ENCODE measurements at regions not wholly inside any gene's neighbourhood (a gene's known extent, or its start where the extent isn't known, plus 50 kb on each side); places are given as distances from the start of the nearest gene placed in this dataset.

DNA sequence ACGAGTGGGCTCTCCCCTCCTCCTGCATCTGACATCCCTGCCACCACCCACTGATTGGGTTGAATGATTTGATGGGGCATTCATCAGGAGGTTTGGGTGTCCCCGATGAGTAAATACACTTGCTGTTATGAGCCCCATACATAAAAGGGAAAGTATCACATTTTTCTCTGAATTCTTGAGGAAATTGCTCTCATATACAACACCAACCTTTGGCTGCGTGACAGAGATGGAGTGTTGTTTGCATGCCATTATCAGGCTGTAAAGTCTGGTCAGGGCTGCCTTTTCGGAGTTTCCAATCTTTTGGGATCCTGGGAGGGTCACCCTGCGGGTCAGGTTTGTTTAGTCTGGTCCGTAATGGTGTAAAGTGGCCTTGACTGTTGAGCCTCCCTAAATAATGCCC lies 227.9 kb upstream of the SPRED2 start:
- in situ Hi-C loops (cut with MboI; ENCODE audit: low pct_unique_long_range_greater_than_20kb in 2 of 9, low sequenced_read_pairs in 9 of 9, unreplicated experiment in 9 of 9): no loop called here
- H3K4me1 ChIP-seq (replicated peaks in 1 of 2): peaks cover 0 to 30% of the 10 kb centered on the region in 2 donors
- no peak overlapping the region for H3K4me3 ChIP-seq
- no peak for ATAC-seq (replicated peaks in 6 of 8)
- 40 to 100% (median 79%) methylated on average over 1 to 5 of the region's 6 CpGs; no CpG with 5 or more reads in 1 of the 10 experiments for WGBS, 10 experiments
- no peak overlapping the region for H3K27ac ChIP-seq

DNA sequence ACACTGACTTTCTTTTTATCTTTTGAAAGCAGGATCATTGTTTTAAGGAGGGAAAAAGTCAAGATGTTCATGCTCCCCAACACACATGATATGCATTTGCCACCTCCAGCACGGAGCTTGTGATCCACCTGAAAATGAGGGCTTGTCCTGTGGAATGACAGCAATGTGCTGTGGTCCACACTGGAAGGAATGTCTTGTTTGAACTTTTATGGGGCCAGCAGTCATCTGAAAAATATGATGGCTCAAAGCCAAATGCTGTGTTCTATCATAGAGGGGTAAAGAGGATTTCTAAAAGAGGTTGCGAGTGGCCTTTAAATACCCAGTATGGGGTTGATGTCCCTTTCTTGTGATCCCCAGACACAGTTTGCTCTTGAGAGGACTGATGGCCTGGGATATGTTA lies 226.5 kb upstream of the SPRED2 start:
- ATAC-seq (replicated peaks in 6 of 8): no peak
- no peak overlapping the region for H3K4me3 ChIP-seq
- in situ Hi-C loops (cut with MboI; ENCODE audit: low pct_unique_long_range_greater_than_20kb in 2 of 9, low sequenced_read_pairs in 9 of 9, unreplicated experiment in 9 of 9): no loop called here
- WGBS, 10 experiments: 86 to 100% (median 100%) methylated on average over 1 to 2 of the region's 2 CpGs; no CpG with 5 or more reads in 5 of the 10 experiments
- peaks cover 0 to 31% of the 10 kb centered on the region in 2 donors for H3K4me1 ChIP-seq (replicated peaks in 1 of 2)
- H3K27ac ChIP-seq: no peak overlapping the region

DNA sequence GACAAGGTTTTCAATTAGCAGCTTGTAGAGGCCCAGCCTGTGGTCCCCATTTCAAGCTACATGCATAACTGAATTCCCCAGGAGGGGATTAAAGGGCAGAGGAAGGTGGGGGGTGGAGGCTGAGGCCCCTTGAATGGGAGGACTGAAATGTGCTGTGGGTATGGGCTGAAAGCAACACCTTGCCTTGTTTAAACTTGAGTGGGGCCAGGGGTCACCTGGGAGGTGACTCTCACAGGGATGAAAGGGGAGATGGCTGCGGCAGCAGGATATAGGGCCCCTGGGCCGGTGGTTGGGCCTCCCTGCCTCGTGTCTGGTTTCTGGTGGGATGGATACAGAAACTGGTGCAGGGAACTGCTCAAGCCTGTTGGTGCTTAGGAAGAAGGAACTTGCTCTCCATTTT lies 225.9 kb upstream of the SPRED2 start:
- no peak for ATAC-seq (replicated peaks in 6 of 8)
- WGBS, 10 experiments: 20% methylated on average over 2 of the region's 3 CpGs; no CpG with 5 or more reads in 9 of the 10 experiments
- Histone ChIP-seq H3K4me1 (replicated peaks in 1 of 2) (peaks cover 0 to 30% of the 10 kb centered on the region in 2 donors), H3K27ac (no peak overlapping the region), H3K4me3 (no peak overlapping the region)
- in situ Hi-C loops (cut with MboI; ENCODE audit: low pct_unique_long_range_greater_than_20kb in 2 of 9, low sequenced_read_pairs in 9 of 9, unreplicated experiment in 9 of 9): no loop called here

DNA sequence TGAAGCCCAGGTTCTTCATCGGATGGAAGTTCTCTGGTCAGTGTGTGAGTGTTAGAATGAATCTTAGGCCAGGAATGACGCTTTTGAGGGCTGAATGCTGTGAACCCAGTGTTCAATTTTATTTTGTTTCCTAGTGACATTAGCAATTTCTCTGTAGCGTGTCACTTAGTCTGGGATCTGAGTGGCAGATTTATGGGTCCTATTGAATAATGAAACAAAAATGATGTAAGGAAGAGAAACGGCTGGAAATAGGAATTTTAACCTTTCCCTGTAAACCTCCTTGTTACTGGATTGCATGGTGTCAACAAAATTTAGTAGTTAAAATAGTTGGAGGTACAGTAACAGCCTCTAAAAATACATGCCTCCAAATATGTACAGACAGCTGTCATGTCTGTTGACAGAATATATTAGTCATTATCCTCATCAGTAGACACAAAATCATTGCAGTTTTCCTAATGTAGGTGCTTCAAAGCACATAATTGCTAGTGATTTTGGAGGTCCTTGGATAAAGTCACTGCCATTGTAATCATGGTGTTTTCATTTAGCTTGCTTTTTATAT lies 223.8 kb upstream of the SPRED2 start:
- ATAC-seq (replicated peaks in 6 of 8): peak in 1 of 8 experiments; percentile 52
- Histone ChIP-seq H3K4me3 (no peak overlapping the region), H3K4me1 (replicated peaks in 1 of 2) (peaks cover 0 to 14% of the 10 kb centered on the region in 2 donors), H3K27ac (no peak overlapping the region)
- WGBS, 10 experiments: 0 to 68% (median 42%) methylated on average over 1 to 4 of the region's 4 CpGs; no CpG with 5 or more reads in 1 of the 10 experiments
- in situ Hi-C loops (cut with MboI; ENCODE audit: low pct_unique_long_range_greater_than_20kb in 2 of 9, low sequenced_read_pairs in 9 of 9, unreplicated experiment in 9 of 9): no loop called here

DNA sequence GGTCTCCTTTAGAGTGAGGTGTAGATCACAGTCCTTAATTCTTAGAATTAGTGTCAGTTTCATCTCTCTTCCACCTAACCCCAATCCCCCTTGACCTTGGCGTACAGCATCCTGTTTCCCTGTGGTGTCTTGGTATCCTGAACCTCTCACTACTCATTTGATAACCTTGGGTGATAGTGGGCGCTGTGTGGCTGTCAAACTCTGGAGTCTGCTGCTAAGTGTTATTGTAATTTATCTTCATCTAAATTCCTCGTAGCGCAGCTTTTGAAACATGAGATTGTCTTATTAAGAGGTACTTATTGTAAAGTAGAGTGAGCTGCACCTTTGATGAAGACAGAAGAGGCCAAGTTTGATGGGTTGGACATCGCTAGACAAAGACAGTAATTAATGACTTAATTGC lies 222.6 kb upstream of the SPRED2 start:
- in situ Hi-C loops (cut with MboI; ENCODE audit: low pct_unique_long_range_greater_than_20kb in 2 of 9, low sequenced_read_pairs in 9 of 9, unreplicated experiment in 9 of 9): no loop called here
- Histone ChIP-seq H3K27ac (no peak overlapping the region), H3K4me1 (replicated peaks in 1 of 2) (peaks cover 0 to 20% of the 10 kb centered on the region in 2 donors), H3K4me3 (no peak overlapping the region)
- ATAC-seq (replicated peaks in 6 of 8): no peak
- WGBS, 10 experiments: 36 to 100% (median 82%) methylated on average over 1 to 5 of the region's 5 CpGs

DNA sequence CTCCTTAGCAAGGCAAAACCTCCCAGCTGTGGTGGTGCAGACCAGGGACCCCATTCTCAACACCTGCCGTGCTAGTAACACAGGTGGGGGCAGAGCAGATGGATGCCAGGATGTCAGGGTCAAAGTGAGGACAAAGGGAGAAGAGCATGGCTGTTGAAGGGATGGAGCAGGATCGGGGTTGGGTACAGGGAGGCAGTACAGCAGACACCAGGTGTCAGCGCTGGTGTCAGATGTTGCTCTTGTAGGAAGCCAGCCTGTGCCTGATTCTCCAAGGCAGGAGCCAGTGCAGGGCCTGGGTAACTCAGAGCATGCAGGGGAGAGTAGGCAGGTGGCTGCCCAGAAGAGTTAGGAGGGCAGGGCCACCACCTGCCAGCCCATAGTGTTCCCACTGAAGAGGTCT lies 222.1 kb upstream of the SPRED2 start:
- H3K27ac ChIP-seq: no peak overlapping the region
- no peak for ATAC-seq (replicated peaks in 6 of 8)
- 40 to 100% (median 78%) methylated on average over 1 to 2 of the region's 3 CpGs; no CpG with 5 or more reads in 4 of the 10 experiments for WGBS, 10 experiments
- peaks cover 0 to 22% of the 10 kb centered on the region in 2 donors for H3K4me1 ChIP-seq (replicated peaks in 1 of 2)
- in situ Hi-C loops (cut with MboI; ENCODE audit: low pct_unique_long_range_greater_than_20kb in 2 of 9, low sequenced_read_pairs in 9 of 9, unreplicated experiment in 9 of 9): no loop called here
- H3K4me3 ChIP-seq: no peak overlapping the region

DNA sequence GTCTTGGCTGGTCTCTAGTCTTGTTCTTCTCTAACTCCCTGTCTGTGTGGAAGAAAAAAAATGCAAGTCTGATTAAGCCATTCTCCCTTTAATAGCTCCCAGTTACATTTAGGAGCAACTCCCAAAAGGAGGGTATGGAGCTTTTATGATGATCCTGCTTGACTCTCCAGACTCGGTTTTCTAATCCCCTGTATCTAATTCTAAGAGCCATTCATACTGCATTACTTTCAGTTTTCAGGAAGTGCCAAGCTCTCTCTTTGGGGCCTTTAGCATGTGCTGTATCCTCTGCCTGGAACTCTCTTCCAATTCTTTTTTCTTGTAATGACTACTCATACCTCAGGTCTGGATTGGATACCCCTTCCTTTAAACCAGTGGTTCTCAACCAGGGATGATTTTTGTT lies 219.7 kb upstream of the SPRED2 start:
- 0 to 88% (median 73%) methylated on average over 1 of the region's 1 CpG; no CpG with 5 or more reads in 3 of the 10 experiments for WGBS, 10 experiments
- Histone ChIP-seq H3K4me3 (no peak overlapping the region), H3K27ac (no peak overlapping the region), H3K4me1 (replicated peaks in 1 of 2) (peaks cover 0 to 22% of the 10 kb centered on the region in 2 donors)
- in situ Hi-C loops (cut with MboI; ENCODE audit: low pct_unique_long_range_greater_than_20kb in 2 of 9, low sequenced_read_pairs in 9 of 9, unreplicated experiment in 9 of 9): no loop called here
- ATAC-seq (replicated peaks in 6 of 8): no peak

DNA sequence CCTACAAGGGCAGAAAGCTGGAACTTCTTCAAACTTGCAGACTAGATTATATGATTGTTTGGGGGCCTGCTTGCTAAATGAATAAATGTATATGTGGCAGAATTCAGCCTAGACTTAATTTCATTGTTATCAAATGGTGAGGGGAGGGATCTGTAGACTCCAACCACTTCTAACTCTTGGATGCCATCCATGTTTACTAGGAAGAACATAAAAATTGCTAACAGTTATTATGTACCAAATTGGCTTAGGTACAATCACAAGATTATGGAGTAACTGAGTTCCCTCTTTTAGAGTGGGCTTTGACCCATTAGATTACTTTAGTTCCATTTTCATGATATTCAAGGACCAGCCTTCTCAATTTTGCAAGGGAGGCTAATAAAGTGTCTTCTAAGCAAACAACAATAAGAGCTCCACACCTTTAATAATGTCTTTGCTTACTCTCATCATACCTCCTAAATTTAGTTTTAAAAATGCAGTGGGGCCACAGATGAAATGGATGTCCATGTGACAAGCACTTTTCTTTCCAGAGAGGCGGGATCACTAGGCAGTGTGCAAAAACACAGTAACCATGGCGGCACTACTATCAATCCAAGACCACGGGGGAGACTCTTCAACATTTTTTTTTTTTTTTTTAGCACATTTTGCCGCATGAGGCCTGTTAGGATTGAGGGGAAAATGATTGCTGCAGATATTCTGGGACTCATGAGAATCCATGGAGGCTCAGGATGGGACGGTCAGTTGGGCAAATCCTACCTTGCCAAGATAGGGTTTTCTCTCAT lies 217.6 kb upstream of the SPRED2 start:
- 29 to 100% (median 61%) methylated on average over 1 to 5 of the region's 5 CpGs for whole genome bisulfite sequencing, 10 experiments

DNA sequence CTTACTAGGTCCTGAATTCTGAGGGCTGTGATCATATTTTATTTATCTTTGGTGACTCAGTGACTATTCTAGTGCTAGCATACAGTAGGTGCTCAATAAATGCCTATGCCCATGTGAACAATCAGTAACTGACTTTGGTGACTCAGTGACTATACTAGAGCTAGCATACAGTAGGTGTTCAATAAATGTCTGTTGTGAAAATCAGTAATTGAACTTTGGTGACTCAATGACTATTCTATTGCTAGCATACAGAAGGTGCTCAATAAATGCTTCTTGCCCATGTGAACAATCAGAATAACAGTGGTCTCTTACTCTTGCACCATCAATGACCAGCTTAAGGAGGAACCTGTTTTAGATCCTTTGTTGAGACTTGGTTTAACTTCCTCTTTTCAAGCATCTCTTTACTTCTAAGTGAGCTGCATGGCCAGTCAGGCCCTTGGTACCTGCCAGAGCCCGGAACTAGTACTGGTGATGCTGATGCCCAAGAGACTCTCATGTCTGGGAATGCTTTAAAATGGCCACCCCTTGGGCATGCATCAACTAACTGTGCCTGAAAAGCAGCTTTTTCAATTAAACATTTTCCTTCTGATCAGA lies 214.9 kb upstream of the SPRED2 start:
- 100% methylated on average over 1 of the region's 1 CpG; no CpG with 5 or more reads in 7 of the 10 experiments for WGBS, 10 experiments
- no peak for ATAC-seq (replicated peaks in 6 of 8)
- Histone ChIP-seq H3K4me3 (no peak overlapping the region), H3K27ac (no peak overlapping the region), H3K4me1 (replicated peaks in 1 of 2) (peaks cover 0 to 11% of the 10 kb centered on the region in 2 donors)
- in situ Hi-C loops (cut with MboI; ENCODE audit: low pct_unique_long_range_greater_than_20kb in 2 of 9, low sequenced_read_pairs in 9 of 9, unreplicated experiment in 9 of 9): loop anchor here in 1 of 9 experiments (25.0 kb wide), 1 partner anchor 790 kb away; the partner anchor contains the start of gene MEIS1

More for the DNA sequence above, 217.6 kb upstream of the SPRED2 start:
- peak in 2 of 8 experiments; percentile 91 to 92 for ATAC-seq (replicated peaks in 6 of 8)
- in situ Hi-C loops (cut with MboI; ENCODE audit: low pct_unique_long_range_greater_than_20kb in 2 of 9, low sequenced_read_pairs in 9 of 9, unreplicated experiment in 9 of 9): loop anchor here in 1 of 9 experiments (25.0 kb wide), 1 partner anchor 787 kb away; the partner anchor contains the start of gene MEIS1
- Histone ChIP-seq H3K4me1 (replicated peaks in 1 of 2) (peaks cover 0 to 11% of the 10 kb centered on the region in 2 donors), H3K27ac (no peak overlapping the region), H3K4me3 (no peak overlapping the region)

DNA sequence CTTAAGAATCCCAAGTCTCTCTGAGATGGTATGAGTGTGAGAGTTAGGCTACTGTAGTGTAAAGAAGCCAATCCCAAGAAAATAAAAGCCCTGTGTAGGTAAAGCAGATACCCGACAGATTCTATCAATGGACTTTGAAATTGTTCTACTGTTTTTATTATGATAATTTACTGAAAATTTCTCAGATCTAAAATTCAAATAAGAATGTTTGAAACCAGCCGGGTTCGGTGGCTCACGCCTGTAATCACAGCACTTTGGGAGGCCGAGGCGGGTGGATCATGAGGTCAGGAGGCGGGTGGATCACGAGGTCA lies 208.3 kb upstream of the SPRED2 start:
- in situ Hi-C loops (cut with MboI; ENCODE audit: low pct_unique_long_range_greater_than_20kb in 2 of 9, low sequenced_read_pairs in 9 of 9, unreplicated experiment in 9 of 9): loop anchor here in 1 of 9 experiments (25.0 kb wide), 1 partner anchor 797 kb away; the partner anchor contains the start of gene MEIS1
- Histone ChIP-seq H3K27ac (no peak overlapping the region), H3K4me1 (replicated peaks in 1 of 2) (peaks cover 0 to 30% of the 10 kb centered on the region in 2 donors), H3K4me3 (no peak overlapping the region)
- no peak for ATAC-seq (replicated peaks in 6 of 8)
- 0 to 100% (median 80%) methylated on average over 1 to 3 of the region's 8 CpGs; no CpG with 5 or more reads in 2 of the 10 experiments for WGBS, 10 experiments

DNA sequence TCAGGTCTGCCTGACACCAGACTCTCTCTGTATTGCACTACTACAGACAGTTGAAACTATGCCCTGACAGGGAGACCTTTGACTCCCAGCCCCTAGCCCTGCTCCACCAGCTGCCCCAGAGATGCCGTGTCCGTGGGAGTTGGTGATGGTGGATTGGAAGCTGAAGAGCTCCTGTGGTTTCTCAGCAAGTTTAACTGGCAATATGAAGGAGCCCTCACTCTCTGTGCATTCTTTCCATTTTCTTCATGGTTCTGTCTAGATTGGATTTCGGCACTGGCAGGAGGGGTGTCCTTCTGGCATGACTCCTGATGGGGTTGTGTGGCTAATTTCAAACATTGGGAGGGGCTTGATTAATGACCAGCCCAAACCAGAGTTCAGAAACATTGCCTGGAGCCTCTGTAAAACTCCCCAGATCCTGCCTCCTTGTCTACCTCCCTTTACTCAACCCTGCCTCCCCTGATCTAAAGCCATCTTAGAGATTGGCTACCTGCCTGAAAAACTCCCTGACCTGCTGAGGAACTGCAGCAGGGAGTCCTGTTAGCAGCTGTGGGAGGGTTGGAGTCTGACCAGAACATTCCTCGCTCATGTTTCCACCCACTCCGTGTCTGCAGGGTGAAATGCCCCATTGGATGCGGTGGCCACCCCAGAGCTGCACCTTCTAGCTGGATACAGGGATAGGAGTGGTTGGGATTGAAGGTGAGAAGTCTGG lies 206.9 kb upstream of the SPRED2 start:
- Histone ChIP-seq H3K4me3 (no peak overlapping the region), H3K27ac (no peak overlapping the region), H3K4me1 (replicated peaks in 1 of 2) (peaks cover 0 to 30% of the 10 kb centered on the region in 2 donors)
- WGBS, 10 experiments: 60 to 96% (median 82%) methylated on average over 1 to 6 of the region's 6 CpGs; no CpG with 5 or more reads in 2 of the 10 experiments
- ATAC-seq (replicated peaks in 6 of 8): peak in 1 of 8 experiments; percentile 21
- in situ Hi-C loops (cut with MboI; ENCODE audit: low pct_unique_long_range_greater_than_20kb in 2 of 9, low sequenced_read_pairs in 9 of 9, unreplicated experiment in 9 of 9): loop anchor here in 2 of 9 experiments (10.0 to 25.0 kb wide), 2 partner anchors 75 to 798 kb away; partner anchors contain the start of gene MEIS1 (in 1 of the 2)

DNA sequence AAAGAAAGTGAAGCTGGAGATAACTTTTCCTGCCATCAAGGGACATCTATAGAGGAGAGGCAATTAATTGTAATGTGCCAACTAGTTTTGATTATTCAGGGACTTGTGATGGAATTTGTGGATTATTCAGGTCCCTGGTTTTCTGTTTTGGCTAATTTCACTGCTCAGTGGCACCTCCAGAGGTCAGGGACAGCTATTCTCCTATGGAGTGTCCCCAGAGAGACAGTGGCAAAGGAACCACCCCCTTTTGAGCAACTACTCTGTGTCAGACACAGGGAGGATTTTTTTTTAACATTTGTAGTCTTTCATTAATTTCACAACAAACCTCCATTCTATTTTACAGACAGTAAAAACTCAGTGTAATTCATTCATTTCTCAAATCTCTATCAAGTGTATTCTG lies 206.0 kb upstream of the SPRED2 start:
- Histone ChIP-seq H3K27ac (no peak overlapping the region), H3K4me1 (replicated peaks in 1 of 2) (peaks cover 0 to 30% of the 10 kb centered on the region in 2 donors), H3K4me3 (no peak overlapping the region)
- in situ Hi-C loops (cut with MboI; ENCODE audit: low pct_unique_long_range_greater_than_20kb in 2 of 9, low sequenced_read_pairs in 9 of 9, unreplicated experiment in 9 of 9): loop anchor here in 2 of 9 experiments (10.0 to 25.0 kb wide), 2 partner anchors 76 to 799 kb away; partner anchors contain the start of gene MEIS1 (in 1 of the 2)
- ATAC-seq (replicated peaks in 6 of 8): peak in 2 of 8 experiments; percentile 9 to 46

All from motor neuron (in vitro differentiated cells).